ENCODE measurements at regions not wholly inside any gene's neighbourhood (a gene's known extent, or its start where the extent isn't known, plus 50 kb on each side); places are given as distances from the start of the nearest gene placed in this dataset.

DNA sequence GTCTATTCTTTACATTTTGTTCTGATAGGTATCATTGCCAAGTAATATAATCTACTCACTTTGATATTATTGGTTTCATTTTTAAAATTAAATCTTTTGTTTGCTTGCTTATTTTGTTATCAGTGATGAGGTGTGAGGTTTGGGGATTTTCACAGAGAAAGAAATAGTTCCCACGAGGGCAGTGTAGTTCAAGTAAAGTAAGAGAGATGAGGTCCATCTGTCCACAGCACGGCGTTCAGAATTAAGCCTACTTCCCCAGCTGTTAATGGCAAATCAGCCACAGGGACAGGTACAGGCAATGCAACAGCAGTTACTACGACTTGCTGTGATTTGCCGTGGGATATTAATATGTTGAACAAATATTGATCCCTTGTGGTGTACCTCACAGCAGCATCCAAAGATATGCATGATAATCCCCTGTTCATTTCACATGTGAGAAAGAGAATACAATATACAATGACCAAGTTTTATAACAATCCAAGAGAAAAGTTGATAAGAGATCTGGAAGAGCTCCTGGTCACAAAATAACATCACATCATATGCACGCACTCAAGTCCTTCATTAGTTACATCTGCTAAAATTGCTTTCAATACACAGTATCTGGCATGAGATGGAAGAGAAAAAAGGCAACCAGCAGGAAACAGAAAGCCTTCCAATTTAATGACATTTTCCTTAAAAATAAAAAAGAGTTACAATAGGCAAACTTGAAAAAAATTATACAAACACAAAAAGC is 131.6 kb downstream of the TUSC7 start:
- TF ChIP-seq, protein P1, sequence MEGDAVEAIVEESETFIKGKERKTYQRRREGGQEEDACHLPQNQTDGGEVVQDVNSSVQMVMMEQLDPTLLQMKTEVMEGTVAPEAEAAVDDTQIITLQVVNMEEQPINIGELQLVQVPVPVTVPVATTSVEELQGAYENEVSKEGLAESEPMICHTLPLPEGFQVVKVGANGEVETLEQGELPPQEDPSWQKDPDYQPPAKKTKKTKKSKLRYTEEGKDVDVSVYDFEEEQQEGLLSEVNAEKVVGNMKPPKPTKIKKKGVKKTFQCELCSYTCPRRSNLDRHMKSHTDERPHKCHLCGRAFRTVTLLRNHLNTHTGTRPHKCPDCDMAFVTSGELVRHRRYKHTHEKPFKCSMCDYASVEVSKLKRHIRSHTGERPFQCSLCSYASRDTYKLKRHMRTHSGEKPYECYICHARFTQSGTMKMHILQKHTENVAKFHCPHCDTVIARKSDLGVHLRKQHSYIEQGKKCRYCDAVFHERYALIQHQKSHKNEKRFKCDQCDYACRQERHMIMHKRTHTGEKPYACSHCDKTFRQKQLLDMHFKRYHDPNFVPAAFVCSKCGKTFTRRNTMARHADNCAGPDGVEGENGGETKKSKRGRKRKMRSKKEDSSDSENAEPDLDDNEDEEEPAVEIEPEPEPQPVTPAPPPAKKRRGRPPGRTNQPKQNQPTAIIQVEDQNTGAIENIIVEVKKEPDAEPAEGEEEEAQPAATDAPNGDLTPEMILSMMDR (IDR thresholded peaks at IDR 0.05) = no peak
- TF ChIP-seq POLR2AphosphoS5 (IDR thresholded peaks at IDR 0.05; ENCODE audit: low read depth, low read length) (no peak), TAF1 (IDR thresholded peaks at IDR 0.05; ENCODE audit: borderline replicate concordance, low read depth, low read length) (no peak), TEAD4 (IDR thresholded peaks at IDR 0.05; ENCODE audit: borderline replicate concordance, insufficient read depth) (no peak), MEF2A (IDR thresholded peaks at IDR 0.05; ENCODE audit: borderline replicate concordance, low read depth) (no peak), TCF12 (IDR thresholded peaks at IDR 0.05) (no peak), MXI1 (IDR thresholded peaks at IDR 0.05; ENCODE audit: low read depth, low read length) (no peak), EP300 (IDR thresholded peaks at IDR 0.05; ENCODE audit: borderline replicate concordance in 1 of 2, low read depth in 1 of 2, low read length in 1 of 2) (no peak), FOXM1 (IDR thresholded peaks at IDR 0.05; ENCODE audit: low read depth) (no peak)
- TF ChIP-seq, protein P2, sequence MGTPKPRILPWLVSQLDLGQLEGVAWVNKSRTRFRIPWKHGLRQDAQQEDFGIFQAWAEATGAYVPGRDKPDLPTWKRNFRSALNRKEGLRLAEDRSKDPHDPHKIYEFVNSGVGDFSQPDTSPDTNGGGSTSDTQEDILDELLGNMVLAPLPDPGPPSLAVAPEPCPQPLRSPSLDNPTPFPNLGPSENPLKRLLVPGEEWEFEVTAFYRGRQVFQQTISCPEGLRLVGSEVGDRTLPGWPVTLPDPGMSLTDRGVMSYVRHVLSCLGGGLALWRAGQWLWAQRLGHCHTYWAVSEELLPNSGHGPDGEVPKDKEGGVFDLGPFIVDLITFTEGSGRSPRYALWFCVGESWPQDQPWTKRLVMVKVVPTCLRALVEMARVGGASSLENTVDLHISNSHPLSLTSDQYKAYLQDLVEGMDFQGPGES (IDR thresholded peaks at IDR 0.05; ENCODE audit: low read depth, low read length) = no peak
- TF ChIP-seq, protein P3, sequence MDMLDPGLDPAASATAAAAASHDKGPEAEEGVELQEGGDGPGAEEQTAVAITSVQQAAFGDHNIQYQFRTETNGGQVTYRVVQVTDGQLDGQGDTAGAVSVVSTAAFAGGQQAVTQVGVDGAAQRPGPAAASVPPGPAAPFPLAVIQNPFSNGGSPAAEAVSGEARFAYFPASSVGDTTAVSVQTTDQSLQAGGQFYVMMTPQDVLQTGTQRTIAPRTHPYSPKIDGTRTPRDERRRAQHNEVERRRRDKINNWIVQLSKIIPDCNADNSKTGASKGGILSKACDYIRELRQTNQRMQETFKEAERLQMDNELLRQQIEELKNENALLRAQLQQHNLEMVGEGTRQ (IDR thresholded peaks at IDR 0.05; ENCODE audit: borderline replicate concordance, low read depth, low read length) = no peak
- TF ChIP-seq, protein P4, sequence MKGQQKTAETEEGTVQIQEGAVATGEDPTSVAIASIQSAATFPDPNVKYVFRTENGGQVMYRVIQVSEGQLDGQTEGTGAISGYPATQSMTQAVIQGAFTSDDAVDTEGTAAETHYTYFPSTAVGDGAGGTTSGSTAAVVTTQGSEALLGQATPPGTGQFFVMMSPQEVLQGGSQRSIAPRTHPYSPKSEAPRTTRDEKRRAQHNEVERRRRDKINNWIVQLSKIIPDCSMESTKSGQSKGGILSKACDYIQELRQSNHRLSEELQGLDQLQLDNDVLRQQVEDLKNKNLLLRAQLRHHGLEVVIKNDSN (IDR thresholded peaks at IDR 0.05; ENCODE audit: borderline replicate concordance, low read depth) = no peak
